GM13977 (cell line): ENCODE measurements at regions not wholly inside any gene's neighbourhood (a gene's known extent, or its start where the extent isn't known, plus 50 kb on each side); places are given as distances from the start of the nearest gene placed in this dataset.

Experiments used
- DNase-seq: peaks from one replicate; pipeline ENCODE4 v3.0.0; 2012; ENCODE audit warnings: low spot score
- in situ Hi-C: fragments of 300-500 bp; cut with MboI; formaldehyde crosslinking; loops from one replicate; pipeline ENCODE4 v1.12.0; 2022; ENCODE audit warnings: low sequenced_read_pairs, low pct_unique_long_range_greater_than_20kb, mixed read lengths, inconsistent platforms; ENCODE audit not compliant: unreplicated experiment
- TF ChIP-seq, protein P1 (sequence below): IDR thresholded peaks from 2 replicates; pipeline ENCODE4 v1.5.1; 2012; ENCODE audit warnings: mild to moderate bottlenecking, control low read depth; ENCODE audit not compliant: insufficient read depth; ENCODE audit errors: extremely low read depth, missing control alignments

GRCh38 chr15:98408231-98408630 lies 240.1 kb upstream of the IGF1R start:
- DNase-seq: no peak
- in situ Hi-C loops: loop anchor here (25.0 kb wide), 1 partner anchor 496 kb away; no protein-coding TSS in a partner anchor
- TF ChIP-seq, protein P1, sequence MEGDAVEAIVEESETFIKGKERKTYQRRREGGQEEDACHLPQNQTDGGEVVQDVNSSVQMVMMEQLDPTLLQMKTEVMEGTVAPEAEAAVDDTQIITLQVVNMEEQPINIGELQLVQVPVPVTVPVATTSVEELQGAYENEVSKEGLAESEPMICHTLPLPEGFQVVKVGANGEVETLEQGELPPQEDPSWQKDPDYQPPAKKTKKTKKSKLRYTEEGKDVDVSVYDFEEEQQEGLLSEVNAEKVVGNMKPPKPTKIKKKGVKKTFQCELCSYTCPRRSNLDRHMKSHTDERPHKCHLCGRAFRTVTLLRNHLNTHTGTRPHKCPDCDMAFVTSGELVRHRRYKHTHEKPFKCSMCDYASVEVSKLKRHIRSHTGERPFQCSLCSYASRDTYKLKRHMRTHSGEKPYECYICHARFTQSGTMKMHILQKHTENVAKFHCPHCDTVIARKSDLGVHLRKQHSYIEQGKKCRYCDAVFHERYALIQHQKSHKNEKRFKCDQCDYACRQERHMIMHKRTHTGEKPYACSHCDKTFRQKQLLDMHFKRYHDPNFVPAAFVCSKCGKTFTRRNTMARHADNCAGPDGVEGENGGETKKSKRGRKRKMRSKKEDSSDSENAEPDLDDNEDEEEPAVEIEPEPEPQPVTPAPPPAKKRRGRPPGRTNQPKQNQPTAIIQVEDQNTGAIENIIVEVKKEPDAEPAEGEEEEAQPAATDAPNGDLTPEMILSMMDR: no peak

- TF ChIP-seq, protein P1: no peak
- no peak for DNase-seq
- in situ Hi-C loops: loop anchor here (25.0 kb wide), 1 partner anchor 498 kb away; no protein-coding TSS in a partner anchor
Observed at GRCh38 chr15:98410328-98410727, 238.0 kb upstream of the IGF1R start.

GRCh38 chr15:98412852-98413251 lies 235.5 kb upstream of the IGF1R start:
- TF ChIP-seq, protein P1: no peak
- DNase-seq: no peak
- in situ Hi-C loops: loop anchor here (25.0 kb wide), 1 partner anchor 501 kb away; no protein-coding TSS in a partner anchor

- TF ChIP-seq, protein P1: no peak
- DNase-seq: no peak
- in situ Hi-C loops: loop anchor here (25.0 kb wide), 1 partner anchor 502 kb away; no protein-coding TSS in a partner anchor
Observed at GRCh38 chr15:98413933-98414546, 234.3 kb upstream of the IGF1R start.

GRCh38 chr15:98416222-98416855 lies 232.0 kb upstream of the IGF1R start:
- no peak for DNase-seq
- in situ Hi-C loops: loop anchor here (25.0 kb wide), 1 partner anchor 504 kb away; no protein-coding TSS in a partner anchor
- TF ChIP-seq, protein P1: no peak

- TF ChIP-seq, protein P1: no peak
- in situ Hi-C loops: loop anchor here (25.0 kb wide), 1 partner anchor 505 kb away; no protein-coding TSS in a partner anchor
Observed at GRCh38 chr15:98417346-98417745, 231.0 kb upstream of the IGF1R start.

More at GRCh38 chr15:98417346-98417745, 231.0 kb upstream of the IGF1R start:
- no peak for DNase-seq
